Tibial artery (tissue), 4 donors: ENCODE measurements at regions not wholly inside any gene's neighbourhood (a gene's known extent, or its start where the extent isn't known, plus 50 kb on each side); places are given as distances from the start of the nearest gene placed in this dataset.
"Not testable (repeated sequence)": the region's sequence is repeated elsewhere in the genome, so short reads cannot be mapped to it uniquely, and the experiment has no call there.

Experiments used
- DNase-seq, 2 donors: peaks; one replicate each; pipeline ENCODE4 v3.0.0-alpha.2; 2019
- H3K27ac ChIP-seq, 2 donors: fragments of 200-600 bp; sonication (generic) in 1 of 2; 1 replicate in 1 of 2; 2 replicates in 1 of 2; pipeline ENCODE4 v1.5.1; 2018 to 2019; ENCODE audit warnings: mild to moderate bottlenecking in 1 of 2
- H3K27me3 ChIP-seq, 2 donors: fragments of 200-600 bp; sonication (generic) in 1 of 2; one replicate each; pipeline versions ENCODE4 v1.5.1 to v1.6.0; 2016 to 2019
- H3K36me3 ChIP-seq, 3 donors: fragments of 200-600 bp; sonication (generic) in 2 of 3; one replicate each; pipeline ENCODE4 v1.5.1; 2016 to 2019; ENCODE audit warnings: mild to moderate bottlenecking in 2 of 3
- H3K4me1 ChIP-seq, 4 donors: fragments of 200-600 bp; sonication (generic) in 2 of 4; 1 replicate in 3 of 4; 2 replicates in 1 of 4; pipeline ENCODE4 v1.5.1; 2016 to 2019
- H3K4me3 ChIP-seq, 2 donors: fragments of 200-600 bp; sonication (generic) in 1 of 2; 1 replicate in 1 of 2; 2 replicates in 1 of 2; pipeline ENCODE4 v1.5.1; 2018 to 2019; ENCODE audit warnings: mild to moderate bottlenecking in 2 of 2
- H3K9me3 ChIP-seq, 3 donors: fragments of 200-600 bp; sonication (generic) in 1 of 3; one replicate each; pipeline ENCODE4 v1.5.1; 2016 to 2019
- intact Hi-C: fragments of 100-400 bp; cut with DNase I; formaldehyde crosslinking; loops from one replicate; pipeline ENCODE4 v1.15.0; 2023; ENCODE audit warnings: low total_unique reads
- TF ChIP-seq, protein P1 (sequence below), 2 experiments: fragments of 200-600 bp in 1 of 2; fragments of 450-650 bp in 1 of 2; IDR thresholded peaks; one replicate each; pipeline ENCODE4 v1.5.1; 2017 to 2019; ENCODE audit warnings: antibody characterized with exemption in 2 of 2, mild to moderate bottlenecking in 1 of 2, moderate library complexity in 1 of 2

DNA sequence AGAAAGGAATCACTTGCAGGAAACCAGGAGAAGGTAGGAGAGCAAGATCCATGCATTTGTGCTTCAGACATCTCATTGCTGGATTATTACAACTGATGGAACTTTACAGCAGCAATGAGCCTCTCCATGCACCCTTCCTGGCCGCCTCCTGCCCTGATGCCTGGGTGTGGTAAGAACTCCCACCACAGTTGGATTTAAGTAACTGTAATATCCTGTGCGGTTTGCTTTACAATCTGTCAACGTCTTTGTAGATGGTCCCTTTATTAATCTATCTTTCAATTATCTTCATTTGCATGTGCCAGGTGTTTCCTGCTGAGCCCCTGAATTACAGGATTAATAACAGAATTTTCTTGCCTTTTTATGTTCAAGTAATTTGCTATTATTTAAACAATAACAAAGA, 1300.5 kb upstream of the TMEM132C start:
- no peaks in the 10 kb centered on the region for H3K36me3 ChIP-seq
- no peak for DNase-seq
- H3K4me3 ChIP-seq: no peak overlapping the region
- TF ChIP-seq, protein P1, sequence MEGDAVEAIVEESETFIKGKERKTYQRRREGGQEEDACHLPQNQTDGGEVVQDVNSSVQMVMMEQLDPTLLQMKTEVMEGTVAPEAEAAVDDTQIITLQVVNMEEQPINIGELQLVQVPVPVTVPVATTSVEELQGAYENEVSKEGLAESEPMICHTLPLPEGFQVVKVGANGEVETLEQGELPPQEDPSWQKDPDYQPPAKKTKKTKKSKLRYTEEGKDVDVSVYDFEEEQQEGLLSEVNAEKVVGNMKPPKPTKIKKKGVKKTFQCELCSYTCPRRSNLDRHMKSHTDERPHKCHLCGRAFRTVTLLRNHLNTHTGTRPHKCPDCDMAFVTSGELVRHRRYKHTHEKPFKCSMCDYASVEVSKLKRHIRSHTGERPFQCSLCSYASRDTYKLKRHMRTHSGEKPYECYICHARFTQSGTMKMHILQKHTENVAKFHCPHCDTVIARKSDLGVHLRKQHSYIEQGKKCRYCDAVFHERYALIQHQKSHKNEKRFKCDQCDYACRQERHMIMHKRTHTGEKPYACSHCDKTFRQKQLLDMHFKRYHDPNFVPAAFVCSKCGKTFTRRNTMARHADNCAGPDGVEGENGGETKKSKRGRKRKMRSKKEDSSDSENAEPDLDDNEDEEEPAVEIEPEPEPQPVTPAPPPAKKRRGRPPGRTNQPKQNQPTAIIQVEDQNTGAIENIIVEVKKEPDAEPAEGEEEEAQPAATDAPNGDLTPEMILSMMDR (IDR thresholded peaks at IDR 0.05): no peak
- no peaks in the 10 kb centered on the region for H3K4me1 ChIP-seq
- intact Hi-C loops: no loop called here
- H3K9me3 ChIP-seq: no peaks in the 10 kb centered on the region
- no peak overlapping the region for H3K27ac ChIP-seq
- no peaks in the 10 kb centered on the region for H3K27me3 ChIP-seq

DNA sequence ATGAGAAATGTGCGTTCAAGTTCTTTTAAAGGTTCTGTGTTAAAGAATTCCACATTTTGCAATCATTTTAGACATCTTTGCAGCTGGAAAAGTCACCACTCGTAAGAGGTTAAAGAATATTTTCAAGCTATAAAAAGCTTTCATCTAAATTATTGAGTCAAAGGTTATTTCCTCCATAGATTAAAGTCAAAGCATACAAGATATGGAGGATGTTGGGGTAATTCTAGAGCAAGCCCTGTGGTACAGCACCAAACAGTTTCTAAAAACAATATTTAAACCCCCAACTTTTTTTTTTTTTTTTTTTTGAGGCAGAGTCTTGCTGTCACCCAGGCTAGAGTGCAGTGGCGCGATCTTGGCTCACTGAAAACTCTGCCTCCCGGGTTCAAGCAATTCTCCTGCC, 1299.8 kb upstream of the TMEM132C start:
- Histone ChIP-seq H3K4me1 (no peaks in the 10 kb centered on the region), H3K36me3 (no peaks in the 10 kb centered on the region), H3K4me3 (no peak overlapping the region), H3K9me3 (no peaks in the 10 kb centered on the region), H3K27ac (no peak overlapping the region), H3K27me3 (no peaks in the 10 kb centered on the region)
- intact Hi-C loops: no loop called here
- no peak for DNase-seq
- TF ChIP-seq, protein P1 (IDR thresholded peaks at IDR 0.05): no peak

DNA sequence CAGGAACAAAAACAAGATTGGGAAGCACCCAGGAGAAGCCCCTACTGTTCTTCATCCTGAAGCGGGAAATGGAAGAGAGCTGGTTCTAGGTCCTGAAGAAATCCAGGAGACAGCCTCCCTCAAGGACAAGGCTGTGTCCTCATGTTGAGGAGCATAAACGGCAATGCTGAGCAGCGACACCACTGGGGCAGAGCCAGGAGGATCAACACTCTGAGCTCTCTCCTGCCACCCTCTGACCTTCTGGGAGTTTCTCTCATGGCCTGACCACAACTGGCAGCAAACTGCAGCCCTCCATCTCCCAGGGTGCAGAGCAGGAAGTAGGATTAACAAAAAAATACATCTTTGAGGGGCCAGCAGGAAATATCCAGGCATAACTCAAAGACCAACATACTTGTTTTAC, 1292.2 kb upstream of the TMEM132C start:
- Histone ChIP-seq H3K36me3 (no peaks in the 10 kb centered on the region), H3K9me3 (no peaks in the 10 kb centered on the region), H3K27me3 (no peaks in the 10 kb centered on the region), H3K4me1 (no peaks in the 10 kb centered on the region), H3K27ac (no peak overlapping the region), H3K4me3 (no peak overlapping the region)
- intact Hi-C loops: no loop called here
- DNase-seq: no peak
- TF ChIP-seq, protein P1 (IDR thresholded peaks at IDR 0.05): no peak

DNA sequence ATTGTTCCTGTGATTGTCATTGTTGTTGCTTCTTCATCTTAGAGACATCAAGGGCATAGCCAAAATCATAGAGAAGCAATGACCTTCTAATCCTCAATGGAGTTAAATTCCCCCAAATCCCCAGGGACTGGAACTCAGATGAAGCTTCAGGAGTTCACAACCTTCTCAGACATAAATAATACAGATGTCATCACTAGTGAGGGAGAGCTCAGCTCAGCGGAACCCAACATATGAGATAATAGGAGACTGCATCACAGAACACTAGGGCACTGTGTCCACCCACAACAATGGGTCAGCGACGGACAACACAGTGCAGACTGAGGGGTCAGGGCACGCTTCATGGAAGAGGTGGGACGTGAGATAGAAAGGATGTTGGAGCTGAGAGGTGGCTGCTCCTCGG, 1290.4 kb upstream of the TMEM132C start:
- intact Hi-C loops: no loop called here
- H3K9me3 ChIP-seq: no peaks in the 10 kb centered on the region
- no peaks in the 10 kb centered on the region for H3K36me3 ChIP-seq
- DNase-seq: no peak
- H3K4me1 ChIP-seq: no peaks in the 10 kb centered on the region
- no peaks in the 10 kb centered on the region for H3K27me3 ChIP-seq
- TF ChIP-seq, protein P1 (IDR thresholded peaks at IDR 0.05): no peak
- no peak overlapping the region for H3K27ac ChIP-seq
- no peak overlapping the region for H3K4me3 ChIP-seq

DNA sequence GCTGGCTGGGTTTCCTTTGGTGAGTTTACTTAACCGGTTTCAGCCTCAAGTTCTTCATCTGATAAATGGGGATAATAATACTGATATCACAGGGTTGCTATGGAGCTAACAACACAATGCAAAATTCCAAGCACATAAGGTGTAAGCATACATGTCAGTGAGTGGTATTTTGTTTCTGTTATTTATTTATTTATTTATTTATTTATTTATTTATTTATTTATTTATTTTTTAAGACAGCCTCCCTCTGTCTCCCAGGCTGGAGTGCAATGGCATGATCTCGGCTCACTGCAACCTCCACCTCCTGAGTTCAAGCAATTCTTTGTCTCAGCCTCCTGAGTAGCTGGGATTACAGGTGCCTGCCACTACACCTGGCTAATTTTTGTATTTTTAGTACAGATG, 1287.4 kb upstream of the TMEM132C start:
- H3K27ac ChIP-seq, intact Hi-C loops, H3K36me3 ChIP-seq, H3K4me1 ChIP-seq, DNase-seq, H3K9me3 ChIP-seq, H3K27me3 ChIP-seq, H3K4me3 ChIP-seq: not testable (repeated sequence)

DNA sequence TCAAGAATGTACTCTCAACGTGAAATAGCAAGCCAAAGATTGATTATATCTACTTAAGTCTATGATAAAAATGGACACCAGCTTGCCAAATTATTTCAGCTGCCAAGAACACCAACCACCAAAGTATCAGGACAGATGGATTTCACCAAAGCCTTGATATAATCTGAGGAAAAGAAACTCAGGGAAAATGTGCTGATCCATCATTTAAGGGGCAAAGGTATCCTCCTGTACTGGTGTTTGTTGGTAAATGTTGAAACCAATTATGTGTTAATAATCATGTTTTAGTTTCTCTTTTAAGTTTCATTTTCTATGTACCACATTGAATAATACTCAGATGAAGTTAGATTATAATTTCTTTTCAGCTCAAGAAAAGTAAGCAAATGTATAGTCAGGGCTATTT, 1284.3 kb upstream of the TMEM132C start:
- no peaks in the 10 kb centered on the region for H3K4me1 ChIP-seq
- no peak overlapping the region for H3K27ac ChIP-seq
- no peak for DNase-seq
- TF ChIP-seq, protein P1 (IDR thresholded peaks at IDR 0.05): no peak
- no peaks in the 10 kb centered on the region for H3K27me3 ChIP-seq
- no peak overlapping the region for H3K4me3 ChIP-seq
- intact Hi-C loops: no loop called here
- no peaks in the 10 kb centered on the region for H3K36me3 ChIP-seq
- no peaks in the 10 kb centered on the region for H3K9me3 ChIP-seq

DNA sequence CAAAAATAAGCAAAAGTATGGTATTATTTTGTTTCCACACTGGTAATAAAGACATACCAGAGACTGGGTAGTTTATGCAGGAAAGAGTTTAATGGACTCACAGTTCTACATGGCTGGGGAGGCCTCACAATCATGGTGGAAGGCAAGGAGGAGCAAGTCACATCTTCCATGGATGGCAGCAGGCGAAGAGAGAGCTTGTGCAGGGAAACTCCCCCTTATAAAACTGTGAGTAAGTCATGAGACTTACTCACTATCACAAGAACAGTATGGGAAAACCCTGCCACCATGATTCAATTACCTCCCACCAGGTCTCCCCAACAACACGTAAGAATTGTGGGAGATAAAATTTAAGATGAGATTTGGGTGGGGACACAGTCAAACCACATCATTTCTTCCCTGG, 1283.2 kb upstream of the TMEM132C start:
- H3K4me1 ChIP-seq, H3K36me3 ChIP-seq, H3K9me3 ChIP-seq, H3K27me3 ChIP-seq, intact Hi-C loops, H3K27ac ChIP-seq, DNase-seq, H3K4me3 ChIP-seq: not testable (repeated sequence)

DNA sequence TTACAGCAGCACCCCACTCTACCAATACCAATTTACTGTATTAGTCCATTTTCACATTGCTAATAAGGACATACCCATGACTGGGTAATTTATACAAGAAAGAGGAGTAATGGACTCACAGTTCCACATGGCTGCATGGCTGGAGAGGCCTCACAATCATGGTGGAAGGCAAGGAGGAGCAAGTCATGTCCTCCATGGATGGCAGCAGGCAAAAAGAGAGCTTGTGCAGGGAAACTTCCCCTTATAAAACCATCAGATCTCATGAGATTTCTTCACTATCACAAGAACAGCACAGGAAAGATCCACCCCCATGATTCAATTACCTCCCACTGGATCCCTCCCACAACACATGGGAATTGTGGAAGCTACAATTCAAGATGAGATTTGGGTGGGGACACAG, 1281.3 kb upstream of the TMEM132C start:
- H3K36me3 ChIP-seq, H3K27me3 ChIP-seq, H3K4me1 ChIP-seq, H3K4me3 ChIP-seq, H3K9me3 ChIP-seq, DNase-seq, H3K27ac ChIP-seq, intact Hi-C loops: not testable (repeated sequence)
